Astrocyte (in vitro differentiated cells and primary cell): ENCODE measurements at regions not wholly inside any gene's neighbourhood (a gene's known extent, or its start where the extent isn't known, plus 50 kb on each side); places are given as distances from the start of the nearest gene placed in this dataset.

Source experiments
- EZH2 ChIP-seq: IDR thresholded peaks from 2 replicates; pipeline ENCODE4 v1.6.1; 2012; ENCODE audit warnings: mild to moderate bottlenecking, low read length, inconsistent platforms; ENCODE audit not compliant: insufficient read depth
- TF ChIP-seq, protein P1 (sequence below): IDR thresholded peaks from 2 replicates; pipeline ENCODE4 v1.5.1; 2011; ENCODE audit warnings: low read depth, mild to moderate bottlenecking, inconsistent platforms, low read length, moderate library complexity; ENCODE audit not compliant: insufficient read depth

DNA sequence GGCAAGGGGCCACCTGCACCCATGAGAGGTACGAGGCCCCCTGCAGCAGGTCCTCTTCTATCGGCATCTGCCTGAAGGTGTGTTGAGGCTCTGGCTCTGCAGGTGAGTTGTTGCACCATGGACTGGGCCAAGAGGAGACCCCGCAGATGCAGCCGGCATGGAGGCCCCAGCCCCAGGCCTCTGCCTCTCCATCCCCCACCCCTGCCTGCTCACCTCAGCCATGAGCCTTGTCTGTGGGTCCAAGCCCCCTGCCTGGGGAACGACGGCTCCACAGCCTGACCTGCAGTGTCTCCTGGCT is 1386.2 kb downstream of the BRD1 start:
- TF ChIP-seq, protein P1, sequence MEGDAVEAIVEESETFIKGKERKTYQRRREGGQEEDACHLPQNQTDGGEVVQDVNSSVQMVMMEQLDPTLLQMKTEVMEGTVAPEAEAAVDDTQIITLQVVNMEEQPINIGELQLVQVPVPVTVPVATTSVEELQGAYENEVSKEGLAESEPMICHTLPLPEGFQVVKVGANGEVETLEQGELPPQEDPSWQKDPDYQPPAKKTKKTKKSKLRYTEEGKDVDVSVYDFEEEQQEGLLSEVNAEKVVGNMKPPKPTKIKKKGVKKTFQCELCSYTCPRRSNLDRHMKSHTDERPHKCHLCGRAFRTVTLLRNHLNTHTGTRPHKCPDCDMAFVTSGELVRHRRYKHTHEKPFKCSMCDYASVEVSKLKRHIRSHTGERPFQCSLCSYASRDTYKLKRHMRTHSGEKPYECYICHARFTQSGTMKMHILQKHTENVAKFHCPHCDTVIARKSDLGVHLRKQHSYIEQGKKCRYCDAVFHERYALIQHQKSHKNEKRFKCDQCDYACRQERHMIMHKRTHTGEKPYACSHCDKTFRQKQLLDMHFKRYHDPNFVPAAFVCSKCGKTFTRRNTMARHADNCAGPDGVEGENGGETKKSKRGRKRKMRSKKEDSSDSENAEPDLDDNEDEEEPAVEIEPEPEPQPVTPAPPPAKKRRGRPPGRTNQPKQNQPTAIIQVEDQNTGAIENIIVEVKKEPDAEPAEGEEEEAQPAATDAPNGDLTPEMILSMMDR, result no peak
- TF ChIP-seq EZH2, result no peak
